HFFc6 (cell line): ENCODE measurements at regions not wholly inside any gene's neighbourhood (a gene's known extent, or its start where the extent isn't known, plus 50 kb on each side); places are given as distances from the start of the nearest gene placed in this dataset.

Source experiments
- DNase-seq: peaks from one replicate; pipeline ENCODE4 v3.0.0-alpha.2; 2018
- H3K27ac Mint-ChIP-seq: 2 replicates; pipeline ENCODE4 v1.8.0; 2020; ENCODE audit warnings: mild to moderate bottlenecking, mixed read lengths
- H3K27me3 Mint-ChIP-seq: 2 replicates; pipeline ENCODE4 v1.8.0; 2021; ENCODE audit warnings: mild to moderate bottlenecking, moderate library complexity, mixed read lengths; ENCODE audit not compliant: insufficient read depth
- H3K36me3 Mint-ChIP-seq: 2 replicates; pipeline ENCODE4 v1.8.0; 2021; ENCODE audit warnings: low read depth, mixed read lengths
- H3K4me1 Mint-ChIP-seq: 2 replicates; pipeline ENCODE4 v1.8.0; 2020; ENCODE audit warnings: low read depth, mixed read lengths
- H3K4me3 Mint-ChIP-seq: 2 replicates; pipeline ENCODE4 v1.8.0; 2020; ENCODE audit warnings: mild to moderate bottlenecking, moderate library complexity, mixed read lengths
- H3K9me3 Mint-ChIP-seq: 2 replicates; pipeline ENCODE4 v1.8.0; 2020; ENCODE audit warnings: mild to moderate bottlenecking, mixed read lengths
- TF ChIP-seq, protein P1 (sequence below): fragments of 200-600 bp; sonication (generic); IDR thresholded peaks from 2 replicates; pipeline ENCODE4 v1.5.0; 2021; ENCODE audit warnings: antibody characterized with exemption, mild to moderate bottlenecking

DNA sequence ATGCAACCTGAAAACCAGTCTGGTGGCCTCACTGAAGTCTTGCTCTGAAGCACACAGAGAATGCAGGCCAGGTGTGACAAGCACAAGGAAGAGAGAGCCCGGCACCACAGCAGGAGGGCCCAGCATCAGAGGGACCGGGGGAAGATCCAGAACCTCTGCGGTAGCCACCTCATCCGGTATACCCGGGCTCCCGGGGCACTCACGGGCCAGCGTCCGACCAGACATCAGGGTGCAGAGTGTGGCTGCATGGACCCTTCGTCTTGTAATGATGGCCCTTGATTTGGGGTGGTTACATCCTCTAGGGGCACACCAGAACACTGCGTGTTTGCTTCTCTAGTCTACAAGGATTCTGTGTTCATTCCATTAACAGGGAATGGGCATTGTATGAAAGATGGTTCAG lies 406.0 kb downstream of the GADD45G start:
- no peak for DNase-seq
- H3K36me3 Mint-ChIP-seq, result no peaks in the 10 kb centered on the region
- H3K27ac Mint-ChIP-seq, result no peak overlapping the region
- H3K27me3 Mint-ChIP-seq, result no peaks in the 10 kb centered on the region
- TF ChIP-seq, protein P1, sequence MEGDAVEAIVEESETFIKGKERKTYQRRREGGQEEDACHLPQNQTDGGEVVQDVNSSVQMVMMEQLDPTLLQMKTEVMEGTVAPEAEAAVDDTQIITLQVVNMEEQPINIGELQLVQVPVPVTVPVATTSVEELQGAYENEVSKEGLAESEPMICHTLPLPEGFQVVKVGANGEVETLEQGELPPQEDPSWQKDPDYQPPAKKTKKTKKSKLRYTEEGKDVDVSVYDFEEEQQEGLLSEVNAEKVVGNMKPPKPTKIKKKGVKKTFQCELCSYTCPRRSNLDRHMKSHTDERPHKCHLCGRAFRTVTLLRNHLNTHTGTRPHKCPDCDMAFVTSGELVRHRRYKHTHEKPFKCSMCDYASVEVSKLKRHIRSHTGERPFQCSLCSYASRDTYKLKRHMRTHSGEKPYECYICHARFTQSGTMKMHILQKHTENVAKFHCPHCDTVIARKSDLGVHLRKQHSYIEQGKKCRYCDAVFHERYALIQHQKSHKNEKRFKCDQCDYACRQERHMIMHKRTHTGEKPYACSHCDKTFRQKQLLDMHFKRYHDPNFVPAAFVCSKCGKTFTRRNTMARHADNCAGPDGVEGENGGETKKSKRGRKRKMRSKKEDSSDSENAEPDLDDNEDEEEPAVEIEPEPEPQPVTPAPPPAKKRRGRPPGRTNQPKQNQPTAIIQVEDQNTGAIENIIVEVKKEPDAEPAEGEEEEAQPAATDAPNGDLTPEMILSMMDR, result no peak
- peaks cover 47% of the 10 kb centered on the region for H3K9me3 Mint-ChIP-seq
- H3K4me1 Mint-ChIP-seq, result no peaks in the 10 kb centered on the region
- H3K4me3 Mint-ChIP-seq, result no peak overlapping the region

- no peaks in the 10 kb centered on the region for H3K4me1 Mint-ChIP-seq
- no peaks in the 10 kb centered on the region for H3K27me3 Mint-ChIP-seq
- DNase-seq, result no peak
- no peaks in the 10 kb centered on the region; the same call in 1 of the 2 replicates for H3K36me3 Mint-ChIP-seq
- no peak overlapping the region for H3K27ac Mint-ChIP-seq
- H3K9me3 Mint-ChIP-seq, result peaks cover 66% of the 10 kb centered on the region
- no peak overlapping the region for H3K4me3 Mint-ChIP-seq
- TF ChIP-seq, protein P1, result no peak
These were observed 408.1 kb downstream of the GADD45G start for GRCh38 chr9:90012949-90013348.

DNA sequence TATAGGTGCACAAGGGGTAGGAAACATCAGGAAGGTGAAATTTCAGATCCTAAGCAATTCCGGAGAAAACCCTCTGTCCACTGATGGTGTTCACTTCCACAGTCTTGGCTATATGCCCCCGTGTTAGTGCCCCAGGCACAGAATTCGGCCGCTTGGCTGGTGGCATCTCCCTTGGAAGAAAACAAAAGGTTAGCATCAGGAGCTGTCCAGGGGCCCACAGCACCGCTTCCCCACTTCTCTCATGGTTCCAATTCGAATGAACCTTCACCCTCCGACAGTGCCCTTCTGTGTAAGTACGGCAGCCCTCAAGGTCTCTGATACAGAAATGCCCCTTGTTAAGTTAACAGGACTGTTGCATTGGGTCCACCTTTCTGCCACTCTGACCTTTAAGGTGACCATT lies 409.0 kb downstream of the GADD45G start:
- no peak overlapping the region for H3K4me3 Mint-ChIP-seq
- peaks cover 74% of the 10 kb centered on the region for H3K9me3 Mint-ChIP-seq
- no peak for DNase-seq
- H3K27me3 Mint-ChIP-seq, result no peaks in the 10 kb centered on the region
- H3K4me1 Mint-ChIP-seq, result no peaks in the 10 kb centered on the region
- no peaks in the 10 kb centered on the region; the same call in 1 of the 2 replicates for H3K36me3 Mint-ChIP-seq
- TF ChIP-seq, protein P1, result no peak
- no peak overlapping the region for H3K27ac Mint-ChIP-seq

DNA sequence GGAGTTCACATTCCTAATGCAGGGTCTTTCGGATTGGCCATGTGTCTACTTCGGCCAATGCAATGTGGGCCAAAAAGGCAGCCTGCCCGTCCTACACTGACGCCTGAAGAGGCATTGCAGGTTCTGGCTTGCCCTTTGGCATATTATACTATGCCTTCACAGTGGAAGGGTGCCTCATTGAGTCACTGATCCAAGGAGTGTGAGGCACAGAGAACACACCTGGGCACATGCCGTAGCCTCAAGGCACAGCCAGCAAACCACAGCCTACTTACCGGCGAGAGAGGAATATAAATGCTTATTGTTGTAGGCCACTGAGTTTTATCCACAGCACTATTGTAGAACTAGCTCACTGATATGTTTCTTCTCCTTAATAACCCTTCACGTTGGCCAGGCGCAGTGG lies 409.6 kb downstream of the GADD45G start:
- Mint-ChIP-seq H3K27ac (no peak overlapping the region), H3K4me1 (no peaks in the 10 kb centered on the region), H3K9me3 (peaks cover 71% of the 10 kb centered on the region), H3K36me3 (no peaks in the 10 kb centered on the region; the same call in 1 of the 2 replicates), H3K4me3 (no peak overlapping the region), H3K27me3 (no peaks in the 10 kb centered on the region)
- no peak for DNase-seq
- TF ChIP-seq, protein P1, result no peak

GRCh38 chr9:90016272-90016671 lies 411.5 kb downstream of the GADD45G start:
- DNase-seq, result no peak
- TF ChIP-seq, protein P1, result no peak
- H3K27ac Mint-ChIP-seq, result no peak overlapping the region
- H3K27me3 Mint-ChIP-seq, result no peaks in the 10 kb centered on the region
- H3K9me3 Mint-ChIP-seq, result peaks cover 66% of the 10 kb centered on the region
- no peak overlapping the region for H3K4me3 Mint-ChIP-seq
- H3K4me1 Mint-ChIP-seq, result no peaks in the 10 kb centered on the region
- H3K36me3 Mint-ChIP-seq, result no peaks in the 10 kb centered on the region; the same call in 1 of the 2 replicates

- H3K4me1 Mint-ChIP-seq, result no peaks in the 10 kb centered on the region
- H3K9me3 Mint-ChIP-seq, result peaks cover 74% of the 10 kb centered on the region
- no peaks in the 10 kb centered on the region; the same call in 1 of the 2 replicates for H3K36me3 Mint-ChIP-seq
- no peaks in the 10 kb centered on the region for H3K27me3 Mint-ChIP-seq
- H3K4me3 Mint-ChIP-seq, result no peak overlapping the region
- TF ChIP-seq, protein P1, result no peak
- no peak for DNase-seq
- no peak overlapping the region for H3K27ac Mint-ChIP-seq
These were observed 412.9 kb downstream of the GADD45G start for GRCh38 chr9:90017679-90018078.
